Cerebellar cortex (tissue), 1 donor: ENCODE measurements at regions not wholly inside any gene's neighbourhood (a gene's known extent, or its start where the extent isn't known, plus 50 kb on each side); places are given as distances from the start of the nearest gene placed in this dataset.
"Not testable (repeated sequence)": the region's sequence is repeated elsewhere in the genome, so short reads cannot be mapped to it uniquely, and the experiment has no call there.

ENCODE experiments used
- DNase-seq: peaks from one replicate; pipeline ENCODE4 v3.0.0-alpha.2; 2015; ENCODE audit warnings: low spot score

DNA sequence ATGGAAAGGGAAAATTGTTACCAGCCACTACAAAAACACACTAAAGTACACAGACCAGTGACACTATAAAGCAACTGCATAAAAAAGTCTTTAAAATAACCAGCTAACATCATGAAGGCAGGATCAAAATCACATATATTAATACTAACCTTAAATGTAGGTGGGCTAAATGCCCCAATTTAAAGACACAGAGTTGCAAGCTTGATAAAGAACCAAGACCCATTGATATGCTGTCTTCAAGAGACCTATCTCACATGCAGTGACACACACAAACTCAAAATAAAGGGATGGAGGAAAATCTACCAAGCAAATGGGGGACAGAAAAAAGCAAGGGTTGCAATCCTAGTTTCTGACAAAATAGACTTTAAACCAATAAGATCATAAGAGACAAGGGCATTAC is 246.3 kb downstream of the SEC16B start:
- no peak for DNase-seq

- DNase-seq: no peak
These were observed 258.9 kb downstream of the SEC16B start for GRCh38 chr1:177710696-177711620.

GRCh38 chr1:177708406-177708805 is 261.5 kb downstream of the SEC16B start:
- no peak for DNase-seq

DNA sequence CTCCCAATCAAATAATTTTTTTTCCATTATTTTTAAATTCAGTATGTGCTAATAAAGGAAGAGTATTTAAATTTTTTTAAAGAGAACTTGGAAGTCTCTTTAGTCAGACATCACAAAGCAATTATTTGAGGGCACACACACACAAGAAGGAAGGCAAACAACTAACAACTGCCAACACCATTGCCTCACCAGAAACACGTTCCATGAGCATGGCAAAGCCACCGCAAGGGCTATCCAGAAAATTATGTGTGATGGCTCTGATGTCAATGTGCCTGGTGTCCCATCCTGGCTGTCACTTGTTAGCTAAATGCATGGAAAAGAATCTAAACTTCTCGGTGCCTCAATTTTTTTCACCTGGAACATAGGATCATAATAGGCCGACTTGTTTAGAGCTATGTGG is 262.9 kb downstream of the SEC16B start:
- DNase-seq: no peak

DNA sequence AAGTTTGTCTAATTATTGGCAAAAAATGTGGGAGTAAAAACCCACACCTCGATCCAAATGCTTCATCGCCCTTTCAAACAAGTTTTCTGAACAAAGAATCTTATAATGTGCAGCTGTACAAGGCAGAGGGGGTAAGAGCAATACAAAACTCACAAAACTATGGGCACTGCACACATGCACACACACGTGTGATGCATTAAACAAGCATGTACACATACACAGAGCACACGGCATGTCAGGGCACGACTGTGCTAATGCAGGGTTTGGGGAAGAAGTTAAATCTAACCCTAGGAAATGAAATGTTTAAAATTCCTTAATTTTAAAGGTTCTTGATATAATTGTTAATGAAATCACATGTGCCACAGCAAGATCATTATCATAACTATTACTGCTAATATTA is 264.0 kb downstream of the SEC16B start:
- no peak for DNase-seq

GRCh38 chr1:177703888-177704446 is 265.9 kb downstream of the SEC16B start:
- DNase-seq: no peak

GRCh38 chr1:177701654-177702353 is 268.1 kb downstream of the SEC16B start:
- DNase-seq: no peak

GRCh38 chr1:177700856-177701255 is 269.0 kb downstream of the SEC16B start:
- DNase-seq: no peak

DNA sequence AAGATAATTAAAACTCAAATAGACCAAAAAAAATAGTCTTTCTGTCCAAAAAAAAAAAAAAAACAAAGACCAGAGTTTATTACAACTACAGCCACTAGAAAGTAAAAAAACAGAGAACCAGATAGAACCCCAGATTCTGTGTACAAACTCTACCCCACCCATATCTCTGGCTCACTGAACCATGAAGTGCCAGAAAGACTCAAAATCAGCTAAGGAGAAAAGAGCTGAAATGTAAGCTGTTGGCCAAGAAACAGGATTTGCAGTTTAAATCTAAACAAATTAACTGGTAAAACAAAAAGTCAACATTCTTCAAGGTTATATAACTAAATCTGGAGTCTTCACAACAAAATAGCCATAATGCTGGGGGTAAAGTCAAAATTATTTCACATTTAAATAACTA is 278.9 kb downstream of the SEC16B start:
- no peak for DNase-seq

- DNase-seq: no peak
These were observed 282.3 kb downstream of the SEC16B start for GRCh38 chr1:177687544-177687943.

- DNase-seq: no peak
These were observed 282.9 kb downstream of the SEC16B start for GRCh38 chr1:177686933-177687332.

- DNase-seq: no peak
These were observed 300.7 kb downstream of the SEC16B start for GRCh38 chr1:177669161-177669560.

- no peak for DNase-seq
These were observed 303.9 kb downstream of the SEC16B start for GRCh38 chr1:177665935-177666334.

GRCh38 chr1:177664742-177665141 is 305.1 kb downstream of the SEC16B start:
- not testable (repeated sequence) for DNase-seq

DNA sequence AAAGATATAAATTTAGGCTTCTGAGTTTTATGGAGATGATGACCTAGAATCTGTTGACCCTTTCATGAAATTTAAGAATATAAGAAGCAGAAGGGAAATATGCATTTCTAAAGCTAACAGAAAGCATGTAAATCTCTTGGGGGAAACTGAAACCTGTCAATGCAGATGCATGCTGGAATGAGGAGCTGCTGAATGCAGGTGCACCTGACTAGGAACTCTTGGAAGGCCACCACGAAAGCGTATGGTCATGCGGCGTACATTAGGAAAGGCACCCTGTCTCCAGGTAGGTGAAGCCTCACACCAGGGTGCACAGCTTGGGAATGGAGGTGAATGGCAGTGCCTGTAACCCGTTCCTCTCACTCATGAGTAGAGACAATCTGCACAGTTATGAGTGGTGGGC is 309.7 kb downstream of the SEC16B start:
- no peak for DNase-seq

- DNase-seq: no peak
These were observed 310.6 kb downstream of the SEC16B start for GRCh38 chr1:177659281-177659680.

GRCh38 chr1:177656598-177656997 is 313.3 kb downstream of the SEC16B start:
- no peak for DNase-seq

- no peak for DNase-seq
These were observed 318.9 kb downstream of the SEC16B start for GRCh38 chr1:177650947-177651346.

GRCh38 chr1:177648731-177649265 is 321.1 kb downstream of the SEC16B start:
- no peak for DNase-seq

DNA sequence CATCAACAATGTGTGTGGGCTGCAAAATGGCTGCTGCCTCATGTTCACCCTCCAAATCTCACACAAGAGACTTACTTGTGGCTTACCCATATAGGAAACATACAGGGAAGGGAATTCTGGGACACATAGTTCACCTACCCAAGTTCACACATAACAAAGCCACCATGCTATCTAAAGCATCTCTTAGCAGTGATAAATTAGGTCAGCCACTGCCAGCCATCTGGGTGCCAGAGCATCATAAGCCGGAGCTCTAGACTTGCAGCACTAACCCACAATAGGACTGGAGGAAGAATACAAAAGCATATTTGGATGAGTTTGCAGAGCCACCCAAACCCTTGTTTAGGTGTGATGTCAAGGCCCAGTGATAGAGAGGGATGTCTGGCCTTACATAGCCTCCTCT is 321.7 kb downstream of the SEC16B start:
- no peak for DNase-seq

DNA sequence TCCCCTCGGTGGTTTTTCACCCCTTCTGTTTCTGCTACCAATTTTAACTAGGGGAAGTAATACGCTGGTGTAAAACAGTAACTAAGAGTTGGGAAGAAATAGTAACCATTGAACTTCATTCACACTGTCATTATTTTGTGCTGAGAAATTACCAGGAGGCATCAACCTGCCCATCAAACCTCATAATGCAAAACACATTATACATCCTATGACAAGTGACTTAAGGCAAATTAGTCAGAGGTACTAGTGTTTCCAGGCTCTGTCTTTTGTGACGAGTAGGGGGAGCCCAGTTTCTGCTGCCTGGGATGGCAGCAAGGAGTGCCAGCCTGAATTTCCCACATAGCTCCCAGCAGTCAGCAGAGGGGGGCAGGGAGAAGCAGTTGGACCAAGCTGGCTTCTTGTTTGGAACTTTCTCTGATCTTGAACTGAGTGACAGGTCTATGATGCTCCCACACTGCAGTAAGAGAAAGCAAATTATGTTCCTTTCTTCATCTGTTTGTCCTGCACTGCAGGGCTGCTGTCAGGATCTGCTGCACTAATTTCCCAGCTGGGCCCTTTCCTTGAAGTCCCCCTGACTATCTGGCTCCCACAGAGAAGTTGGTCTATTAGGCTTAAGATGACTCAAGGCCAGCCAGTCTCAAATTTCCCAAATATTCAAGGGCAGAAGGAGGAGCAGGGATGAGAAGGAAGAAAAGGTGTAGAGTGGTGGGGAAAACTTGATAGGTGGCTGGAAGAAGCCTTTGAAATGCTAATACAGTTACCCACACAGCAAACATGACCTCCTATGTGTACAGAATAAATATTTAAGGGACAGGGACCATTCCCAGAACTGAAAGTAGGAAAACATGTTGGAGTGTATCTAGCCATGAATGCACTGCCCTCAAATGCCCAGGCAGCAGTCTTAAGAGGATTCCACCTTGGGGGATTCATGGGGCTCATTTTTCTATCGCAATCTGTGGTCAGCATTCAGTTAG is 322.8 kb downstream of the SEC16B start:
- no peak for DNase-seq
